ENCODE measurements at regions not wholly inside any gene's neighbourhood (a gene's known extent, or its start where the extent isn't known, plus 50 kb on each side); places are given as distances from the start of the nearest gene placed in this dataset.

- no peak overlapping the region for H3K4me3 ChIP-seq
- H3K27ac ChIP-seq = no peak overlapping the region
Observed at GRCh38 chr2:341017-341542, 53.2 kb upstream of the ALKAL2 start.
